Fibroblast of skin of left biceps (primary cell): ENCODE measurements at regions not wholly inside any gene's neighbourhood (a gene's known extent, or its start where the extent isn't known, plus 50 kb on each side); places are given as distances from the start of the nearest gene placed in this dataset.
A peak's percentile ranks its signal among the peaks of the same experiment; 100 is the strongest.
"Not testable (repeated sequence)": the region's sequence is repeated elsewhere in the genome, so short reads cannot be mapped to it uniquely, and the experiment has no call there.

Experiments used
- DNase-seq, 2 experiments: peaks; one replicate each; pipeline ENCODE4 v3.0.0-alpha.2; 2013; ENCODE audit warnings: low read depth in 2 of 2

DNA sequence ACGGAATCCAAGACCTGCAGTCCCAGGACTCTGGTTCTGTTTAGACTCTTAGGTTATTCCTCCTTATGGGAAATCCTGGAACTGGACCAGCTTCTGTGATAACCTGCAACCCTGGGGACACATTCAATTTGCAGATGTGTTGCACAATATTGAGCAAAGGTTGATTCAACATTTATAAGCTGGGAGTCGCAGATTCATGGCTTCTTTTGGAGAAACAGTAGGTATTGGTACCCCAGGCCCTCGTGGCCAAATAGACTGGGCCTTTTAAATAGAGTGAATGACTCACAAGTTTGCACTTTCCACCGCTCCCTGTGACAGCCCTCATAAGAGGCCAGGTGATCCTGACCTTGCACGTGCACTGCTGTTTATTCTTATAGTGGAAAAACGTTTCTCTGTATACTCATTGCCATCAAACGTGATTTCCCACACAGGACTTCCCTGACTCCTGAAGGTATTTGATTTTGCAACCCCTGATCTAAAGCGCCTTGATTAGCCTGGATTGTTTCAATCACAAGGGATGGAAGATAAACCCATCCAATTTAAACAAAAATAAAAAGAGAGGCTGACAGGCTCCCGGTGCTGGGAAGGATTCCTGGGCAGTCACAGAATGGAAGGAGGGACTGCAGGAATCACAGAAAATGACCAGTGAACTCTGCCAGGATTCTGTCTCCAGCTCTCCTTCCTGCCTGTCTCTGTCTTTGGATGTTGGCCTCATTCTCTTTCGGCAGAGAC, 98.0 kb downstream of the VCPKMT start:
- DNase-seq: no peak

DNA sequence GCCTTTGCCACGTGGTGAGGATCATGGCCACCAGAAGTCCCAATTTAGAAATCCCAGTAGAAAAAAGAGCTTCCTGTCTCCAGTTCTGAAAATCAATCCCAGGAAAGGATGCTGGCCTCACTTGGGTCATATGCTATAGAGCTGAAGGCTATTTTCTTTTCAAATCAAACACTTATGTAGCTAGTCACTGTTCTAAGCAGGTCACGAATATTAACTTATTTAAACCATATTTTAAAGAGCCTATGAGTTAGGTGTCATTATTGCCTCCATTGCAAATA, 97.5 kb downstream of the VCPKMT start:
- DNase-seq: no peak

DNA sequence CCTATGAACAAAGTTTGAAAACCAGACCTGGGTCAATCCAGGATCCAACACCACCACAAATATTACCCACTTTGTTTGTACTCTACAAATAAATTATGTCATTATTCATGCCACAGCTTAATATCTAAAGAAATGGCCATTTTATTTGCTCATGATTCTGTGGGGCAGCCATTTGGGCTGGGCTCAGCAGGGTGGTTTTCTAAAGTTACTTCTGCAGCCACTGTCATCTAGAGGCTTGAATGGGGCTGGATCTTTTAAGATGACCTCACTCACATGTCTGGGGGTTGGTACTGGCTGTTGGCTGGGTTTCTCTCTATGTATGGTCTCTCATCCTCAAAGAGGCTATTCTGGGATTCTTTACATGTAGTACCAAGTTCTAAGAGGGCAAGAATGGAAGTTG, 96.2 kb downstream of the VCPKMT start:
- no peak for DNase-seq

DNA sequence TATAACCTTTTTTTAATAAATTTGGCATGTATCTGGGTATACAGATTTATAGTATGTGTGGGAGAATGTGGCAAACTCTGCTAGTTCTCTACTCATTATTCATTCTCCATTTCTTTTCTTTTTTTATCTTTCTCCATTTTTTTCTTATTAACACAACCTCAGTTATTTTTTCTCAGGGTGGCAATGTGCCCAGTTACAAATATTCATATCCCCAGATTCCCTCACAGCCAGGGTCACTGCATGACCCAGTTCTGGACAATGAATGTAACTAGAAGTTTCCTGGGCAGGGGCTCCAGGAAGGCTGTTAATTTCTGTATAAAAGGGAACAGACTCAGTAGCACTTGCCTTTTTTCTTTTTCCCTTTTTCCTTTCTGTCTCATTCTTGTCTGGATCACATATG, 95.6 kb downstream of the VCPKMT start:
- DNase-seq: no peak

DNA sequence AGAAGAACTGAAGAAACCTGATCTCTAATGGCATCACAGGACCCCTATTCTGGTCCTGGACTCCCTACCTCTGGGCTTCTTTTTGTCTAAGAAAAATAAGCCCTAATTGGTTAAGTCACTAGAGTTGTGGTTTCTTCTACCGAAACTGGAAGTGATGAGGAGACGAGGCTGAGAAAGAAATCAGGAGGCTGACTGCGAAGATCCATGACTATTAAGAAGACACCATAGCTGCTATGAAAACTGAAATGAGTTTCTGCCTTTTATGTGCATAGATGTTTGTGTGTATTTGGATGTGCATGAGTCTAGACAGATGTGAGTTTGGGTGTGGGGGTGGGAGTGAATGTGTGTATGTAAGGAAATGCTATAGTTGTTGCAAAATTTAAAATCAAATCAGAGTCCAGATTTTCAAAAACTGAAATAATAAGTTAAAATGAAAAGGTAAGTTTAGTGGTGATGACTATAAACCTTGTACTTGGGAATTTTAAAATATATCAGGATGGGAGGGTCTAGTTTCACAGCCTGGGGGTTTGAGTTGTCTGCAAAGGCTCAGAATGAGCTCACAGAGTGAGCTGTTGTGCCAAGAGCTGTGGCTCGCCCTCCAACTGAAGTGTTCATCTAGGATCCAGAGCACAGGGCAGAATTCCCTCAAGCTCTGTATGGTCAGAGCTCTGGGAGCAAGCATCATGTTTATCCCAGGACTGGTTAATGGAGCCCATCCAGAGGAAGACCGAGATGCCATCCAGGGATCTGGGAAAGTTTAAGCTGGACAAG, 94.9 kb downstream of the VCPKMT start:
- DNase-seq: no peak

DNA sequence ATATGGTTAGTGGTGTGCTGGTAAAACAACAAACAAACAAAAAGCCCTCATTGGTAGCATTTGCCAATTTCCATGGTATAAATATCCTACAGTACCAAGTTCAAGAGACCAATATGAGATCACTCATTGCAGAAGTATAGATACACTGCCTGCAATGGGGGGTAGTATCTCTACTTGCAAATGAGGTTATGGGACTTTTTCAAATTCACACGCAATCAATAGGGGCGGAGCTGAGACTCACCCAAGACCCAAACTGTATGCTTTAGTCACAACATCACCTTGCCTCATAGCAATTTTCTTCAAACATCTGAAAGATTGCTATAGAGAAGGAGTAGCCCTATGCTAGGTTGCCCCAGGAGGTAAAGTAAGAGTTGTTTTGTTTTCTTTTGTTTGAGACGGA, 93.7 kb downstream of the VCPKMT start:
- DNase-seq: no peak

DNA sequence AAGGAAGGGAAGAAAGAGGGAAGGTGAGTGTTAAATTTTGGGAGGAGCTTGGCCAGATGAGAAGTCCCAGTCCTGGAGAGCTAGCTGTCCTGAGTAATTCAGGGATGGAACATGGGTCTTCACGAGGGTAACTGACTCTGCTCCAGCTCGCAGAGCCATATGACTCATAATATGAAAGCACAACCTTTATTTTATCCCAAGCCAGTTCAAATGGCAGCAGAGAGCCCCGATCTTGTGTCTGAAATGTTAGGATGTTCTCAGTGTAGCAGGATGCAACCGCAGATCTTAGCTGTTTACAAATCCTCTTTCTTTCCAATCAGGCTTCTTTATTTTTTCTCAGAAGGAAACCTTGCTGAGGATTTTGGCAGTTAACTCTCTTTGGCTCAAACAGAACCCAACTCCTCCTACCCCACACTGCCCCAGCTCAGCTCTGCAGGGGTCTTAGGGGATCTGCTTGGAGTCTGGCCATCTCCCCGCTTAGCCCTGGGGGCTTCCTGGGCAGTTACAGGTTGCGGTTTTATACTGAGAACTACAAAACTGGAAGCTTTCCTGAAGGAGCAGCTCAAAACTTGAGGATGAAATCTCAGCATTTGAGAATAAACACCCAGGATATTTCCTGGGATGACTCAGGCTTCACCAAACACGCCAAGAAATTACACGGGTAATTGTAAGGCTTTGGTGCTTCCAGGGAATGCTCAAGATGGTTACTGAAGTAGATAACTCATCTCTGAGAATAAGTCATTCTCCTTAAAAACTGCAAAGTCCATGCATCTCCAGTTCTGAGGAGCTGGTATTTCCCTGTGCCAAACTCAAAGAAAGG, 92.5 kb downstream of the VCPKMT start:
- peak in 1 of 2 experiments; percentile 64 for DNase-seq

DNA sequence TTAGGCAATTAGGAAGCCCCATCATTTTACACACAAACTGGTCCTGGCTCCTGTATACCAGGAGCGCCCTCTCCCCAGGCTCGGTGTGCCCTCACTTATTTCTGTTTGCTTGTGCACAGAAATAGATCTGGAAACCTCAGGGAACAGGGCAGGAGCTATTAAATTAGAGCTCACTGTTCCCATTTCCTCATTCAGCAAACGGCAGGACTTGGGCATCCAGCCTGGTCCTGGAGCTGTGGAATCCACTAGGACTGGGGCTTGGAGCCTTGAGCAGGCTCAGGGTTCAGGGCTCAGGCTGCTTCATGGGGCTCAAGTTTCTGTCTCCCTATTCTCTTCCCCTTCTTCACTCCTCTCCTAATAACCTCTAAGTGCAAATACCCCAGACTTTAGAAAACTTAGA, 91.3 kb downstream of the VCPKMT start:
- DNase-seq: no peak

DNA sequence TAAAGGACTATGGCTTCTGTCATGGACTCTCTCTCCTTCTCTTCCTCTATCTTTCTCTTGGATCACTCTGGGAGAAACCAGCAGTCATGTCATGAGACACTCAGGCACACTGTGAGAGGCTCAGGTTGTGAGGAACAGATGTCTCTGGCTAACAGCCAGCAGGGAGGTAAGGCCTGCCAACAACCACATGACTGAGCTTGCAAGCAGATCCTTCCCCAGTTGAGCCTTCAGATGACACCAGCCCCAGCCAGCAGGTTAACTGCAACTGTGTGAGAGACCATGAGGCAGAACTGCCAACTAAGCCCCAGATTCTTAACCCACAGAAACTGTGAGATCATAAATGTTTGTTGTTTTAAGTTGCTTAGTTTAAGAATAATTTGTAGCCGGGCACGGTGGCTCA, 90.6 kb downstream of the VCPKMT start:
- DNase-seq: no peak

DNA sequence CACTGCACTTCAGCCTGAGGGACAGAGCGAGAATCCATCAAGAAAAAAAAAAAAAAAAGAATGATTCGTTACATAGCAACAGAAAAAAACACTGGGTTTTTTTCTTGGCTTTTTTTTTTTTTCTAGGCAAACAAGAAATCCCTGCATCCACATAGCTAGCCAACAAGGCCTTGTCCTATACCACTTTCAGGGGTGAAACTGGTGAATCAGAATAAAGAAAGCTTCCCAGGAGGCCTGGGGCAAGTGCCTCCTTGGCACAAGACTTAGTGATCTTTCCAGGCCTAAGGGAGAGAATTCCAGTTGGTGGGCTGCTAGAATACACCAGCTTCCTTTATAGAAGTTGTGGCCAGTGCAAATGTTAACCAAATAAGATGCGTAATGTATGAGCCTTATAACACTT, 90.0 kb downstream of the VCPKMT start:
- no peak for DNase-seq

DNA sequence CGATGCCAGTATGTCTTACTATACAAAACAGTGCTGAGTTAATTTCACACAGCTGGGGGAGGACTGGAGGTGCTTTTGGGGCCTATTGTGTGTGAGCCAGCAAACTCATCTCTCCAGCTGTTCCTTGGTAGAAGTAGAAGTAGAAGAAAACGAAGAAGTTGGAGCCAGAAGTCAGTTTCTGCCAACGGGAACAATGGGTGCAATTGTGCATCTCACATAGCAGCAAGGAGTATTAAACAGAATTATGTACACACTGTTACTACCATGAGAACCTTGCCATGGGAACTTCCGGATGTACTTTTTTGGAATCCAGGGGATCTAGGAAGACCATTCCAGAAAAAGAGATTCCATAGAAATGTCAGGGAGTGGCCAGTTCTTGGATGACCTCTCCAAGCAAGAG, 88.6 kb downstream of the VCPKMT start:
- DNase-seq: no peak

DNA sequence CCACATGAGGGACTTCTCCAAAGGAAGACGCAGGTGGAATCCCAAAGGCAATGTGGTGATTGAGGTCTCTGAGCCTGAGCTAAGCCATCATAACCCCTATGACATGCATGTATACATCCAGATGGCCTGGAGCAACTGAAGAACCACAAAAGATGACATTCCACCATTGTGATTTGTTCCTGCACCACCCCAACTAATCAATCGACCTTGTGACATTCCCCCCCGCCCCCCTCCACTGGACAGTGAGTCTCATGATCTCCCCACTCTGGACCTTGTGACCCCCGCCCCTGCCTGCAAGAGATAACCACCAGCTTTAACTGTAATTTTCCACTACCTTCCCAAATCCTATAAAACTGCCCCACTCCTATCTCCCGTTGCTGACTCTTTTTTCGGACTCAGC, 87.9 kb downstream of the VCPKMT start:
- no peak for DNase-seq

DNA sequence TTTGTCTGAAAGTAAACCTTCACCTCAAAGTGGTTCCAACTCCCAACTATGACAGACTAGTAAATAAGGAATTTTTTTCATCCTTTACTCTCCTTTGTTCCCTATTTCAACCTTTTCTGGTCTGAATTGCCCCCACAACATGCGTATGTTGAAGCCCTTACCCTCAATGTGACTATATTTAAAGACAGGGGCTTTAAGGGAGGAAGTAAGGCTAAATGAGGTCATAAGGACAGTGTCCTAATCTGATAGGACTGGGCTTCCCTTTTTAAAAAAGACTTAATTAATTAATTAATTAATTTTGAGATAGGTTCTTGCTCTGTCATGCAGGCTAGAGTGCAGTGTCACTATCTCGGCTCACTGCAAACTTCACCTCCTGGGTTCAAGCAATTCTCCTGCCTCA, 86.3 kb downstream of the VCPKMT start:
- no peak for DNase-seq

DNA sequence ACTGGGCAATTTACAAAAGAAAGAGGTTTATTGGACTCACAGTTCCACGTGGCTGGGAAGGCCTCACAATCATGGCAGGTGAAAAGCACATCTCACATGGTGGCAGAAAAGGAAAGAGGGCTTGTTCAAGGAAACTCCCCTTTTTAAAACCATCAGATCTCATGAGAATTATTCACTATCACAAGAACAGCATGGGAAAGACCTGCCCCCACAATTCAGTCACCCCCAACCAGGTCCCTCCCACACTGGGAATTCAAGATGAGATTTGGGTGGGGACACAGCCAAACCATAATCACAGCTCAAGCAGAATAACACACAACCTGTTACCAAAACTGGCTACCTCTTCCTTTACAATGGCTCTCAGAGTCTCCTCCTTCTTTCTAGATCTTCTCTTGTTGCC, 85.5 kb downstream of the VCPKMT start:
- not testable (repeated sequence) for DNase-seq

DNA sequence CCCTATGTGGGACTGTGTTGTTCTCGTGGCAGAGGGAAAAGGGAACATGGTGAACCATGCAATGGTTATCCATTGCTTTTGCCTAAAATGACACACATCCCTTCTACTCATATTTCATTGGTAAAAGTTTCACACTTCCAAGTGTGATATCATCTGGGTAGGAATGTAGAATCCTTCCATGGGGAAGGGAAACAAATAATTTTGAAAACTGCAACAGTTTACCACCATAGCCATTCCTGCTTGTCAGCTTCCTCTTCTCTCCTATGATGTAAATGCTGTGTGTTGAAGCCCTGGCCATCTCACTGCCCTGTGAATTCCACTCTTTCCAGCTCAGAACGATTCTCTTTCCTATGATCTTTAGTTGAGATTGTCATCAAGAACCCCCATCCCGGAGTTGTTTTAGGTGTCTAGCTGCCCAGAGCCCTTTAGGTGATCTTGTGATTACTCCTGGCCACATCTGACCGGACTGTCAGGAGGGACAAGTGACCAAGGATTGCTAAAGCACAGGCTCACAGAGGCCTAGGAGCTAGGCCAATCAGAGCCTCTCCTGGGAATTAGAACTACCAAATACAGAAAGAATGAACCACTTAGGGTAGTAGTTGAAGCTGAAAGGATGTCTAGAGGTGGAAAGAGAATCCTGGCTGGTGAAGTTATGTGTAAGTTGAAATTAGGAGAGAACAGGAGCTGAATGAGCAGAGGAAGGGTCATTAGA, 84.6 kb downstream of the VCPKMT start:
- peak in 1 of 2 experiments; percentile 40 for DNase-seq

DNA sequence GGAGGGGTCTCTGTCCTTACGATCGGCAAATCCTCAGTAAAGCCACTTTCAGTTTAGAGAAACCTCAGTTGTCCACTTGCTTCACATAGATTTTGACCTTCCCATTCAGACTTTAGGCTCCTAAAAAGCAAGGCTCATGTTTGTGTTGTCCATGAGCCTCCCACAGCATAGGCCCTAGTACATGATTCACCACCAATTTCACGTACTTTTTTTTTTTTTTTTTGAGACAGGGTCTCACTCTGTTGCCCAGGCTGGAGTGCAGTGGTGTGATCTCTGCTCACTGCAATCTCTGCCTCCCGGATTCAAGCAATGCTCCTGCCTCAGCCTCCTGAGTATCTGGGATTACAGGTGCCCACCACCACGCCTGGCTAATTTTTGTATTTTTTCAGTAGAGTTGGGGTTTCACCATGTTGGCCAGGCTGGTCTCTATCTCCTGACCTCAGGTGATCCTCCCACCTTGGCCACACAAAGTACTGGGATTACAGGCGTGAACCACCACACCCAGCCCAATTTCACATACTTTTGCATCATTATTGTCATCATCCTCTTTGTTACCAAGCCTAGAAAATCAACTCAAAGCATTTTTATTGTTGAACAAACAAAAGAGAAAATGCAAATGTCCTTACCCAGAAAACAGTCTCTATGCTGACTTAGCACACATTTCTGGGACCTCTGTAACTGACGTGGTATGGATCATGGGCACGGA, 83.8 kb downstream of the VCPKMT start:
- DNase-seq: not testable (repeated sequence)

DNA sequence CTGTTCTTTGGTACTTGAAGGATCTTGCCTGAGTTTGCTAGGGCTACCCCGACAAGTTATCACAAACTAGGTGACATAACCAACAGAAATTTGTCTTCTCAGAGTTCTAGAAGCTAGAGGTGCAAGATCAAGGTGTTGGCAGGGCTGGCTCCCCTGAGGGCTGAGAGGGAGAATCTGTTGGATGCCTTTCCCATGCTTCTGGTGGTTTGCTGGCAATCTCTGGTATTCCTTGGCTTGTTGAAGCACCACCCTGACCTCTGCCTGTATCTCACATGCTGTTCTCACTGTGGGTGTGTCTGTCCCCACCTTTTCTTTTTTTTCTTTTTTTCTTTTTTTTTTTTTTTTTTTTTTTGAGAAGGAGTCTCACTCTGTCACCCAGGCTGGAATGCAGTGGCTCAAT, 81.2 kb downstream of the VCPKMT start:
- DNase-seq: no peak

DNA sequence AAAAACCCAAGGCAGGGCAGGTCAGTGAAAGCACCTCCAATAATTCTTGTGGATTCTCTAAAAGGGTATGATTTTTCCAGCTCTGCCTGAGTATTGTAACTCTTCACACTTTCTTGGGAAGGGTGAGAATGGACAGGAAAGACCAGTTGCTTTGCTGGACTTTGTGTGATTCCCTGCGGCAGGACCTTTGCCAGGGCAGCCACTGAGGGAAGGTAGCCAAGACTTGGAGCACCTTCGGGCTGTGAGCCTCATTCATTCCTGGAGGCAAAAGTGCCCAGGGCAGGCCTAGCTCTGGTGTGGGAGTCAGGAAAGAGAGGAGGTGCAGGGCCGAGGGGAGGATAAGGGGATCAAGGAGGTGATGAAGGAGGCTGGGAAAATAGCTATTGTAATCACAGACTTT, 80.2 kb downstream of the VCPKMT start:
- no peak for DNase-seq

DNA sequence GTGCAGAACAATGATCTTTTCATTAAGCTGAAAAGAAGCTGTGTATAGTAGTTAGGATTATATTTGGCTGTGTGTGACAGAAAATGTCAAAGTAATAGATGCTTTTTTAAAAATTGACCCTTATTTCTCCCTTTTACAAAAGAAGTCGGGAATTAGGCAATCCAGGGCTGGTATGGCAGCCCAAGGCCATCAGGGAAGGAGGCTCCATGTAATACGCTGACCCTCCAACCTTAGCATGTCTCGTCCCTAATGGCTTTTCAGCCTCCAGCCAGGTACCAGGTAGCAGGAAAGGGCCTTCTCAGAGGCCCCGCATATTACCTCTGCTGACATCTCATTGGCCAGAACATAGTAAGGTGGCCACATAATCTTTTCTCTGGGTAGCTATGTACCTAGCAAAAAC, 79.7 kb downstream of the VCPKMT start:
- no peak for DNase-seq

DNA sequence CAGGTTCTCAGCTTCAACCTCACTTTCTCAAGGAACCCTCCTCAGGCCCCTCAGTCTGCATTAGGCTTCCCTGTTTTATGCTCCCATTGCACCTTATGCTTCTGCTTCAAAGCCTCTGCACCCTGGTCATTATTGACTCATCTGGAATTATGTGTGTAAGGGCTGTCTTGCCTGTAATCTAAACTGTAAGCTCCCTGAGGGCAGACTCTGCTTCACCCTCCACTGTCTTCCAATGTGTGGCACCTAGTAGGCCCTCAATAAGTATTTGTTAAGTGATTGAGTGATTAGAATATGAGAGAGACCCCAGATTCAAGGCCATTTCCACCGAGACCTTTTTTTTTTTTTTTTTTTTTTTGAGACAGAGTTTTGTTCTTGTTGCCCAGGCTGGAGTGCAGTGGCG, 79.1 kb downstream of the VCPKMT start:
- no peak for DNase-seq

DNA sequence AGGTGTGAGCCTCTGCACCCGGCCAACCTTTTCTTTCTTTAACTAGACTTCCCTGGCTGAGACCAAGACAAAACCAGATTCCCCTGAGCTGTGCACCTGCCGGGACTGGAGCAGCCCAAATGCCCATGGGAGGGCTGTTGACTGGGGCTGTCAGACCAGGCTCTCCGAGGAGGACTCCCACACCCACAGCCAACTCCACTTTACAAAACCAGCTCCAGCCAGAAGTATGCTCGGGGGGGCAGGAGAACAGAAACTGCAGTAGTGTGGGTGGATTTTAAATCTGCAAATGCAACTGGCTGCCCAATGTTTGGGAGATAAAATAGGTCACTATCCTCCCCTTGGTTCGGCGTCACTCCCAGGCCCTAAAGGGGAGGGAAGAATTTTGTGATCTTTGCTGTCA, 78.5 kb downstream of the VCPKMT start:
- no peak for DNase-seq
